A549 (cell line): ENCODE measurements at regions not wholly inside any gene's neighbourhood (a gene's known extent, or its start where the extent isn't known, plus 50 kb on each side); places are given as distances from the start of the nearest gene placed in this dataset.

Experiments used
- ATAC-seq, 2 experiments: fragments of 200-7000 bp in 1 of 2; fragments of >200 bp in 1 of 2; cut with Nextera tagmentation in 1 of 2; cut with Tn5 transposase in 1 of 2; 3 replicates each; pipeline versions ENCODE4 v1.8.0 to v1.9.1; 2018 to 2020; ENCODE audit warnings: mild to moderate bottlenecking in 1 of 2, moderate library complexity in 1 of 2
- CTCF ChIA-PET: fragments of 300-600 bp; sonication (Branson Sonifier 250); formaldehyde crosslinking; extraction: SDS; loops from one replicate; lab custom pipeline; 2021; ENCODE audit warnings: antibody characterized with exemption, inconsistent platforms; lab: Yijun Ruan, JAX
- POLR2A ChIA-PET: fragments of 350-600 bp; formaldehyde crosslinking; extraction: SDS; loops from one replicate; lab custom pipeline; 2021; ENCODE audit warnings: antibody characterized with exemption, inconsistent platforms; lab: Yijun Ruan, JAX
- DNase-seq, 2 experiments: peaks; one replicate each; pipeline versions ENCODE4 v3.0.0 to v3.0.0-alpha.2; 2011 to 2016; ENCODE audit warnings: low read depth in 1 of 2, low spot score in 1 of 2
- FAIRE-seq: peaks from 2 replicates; lab custom pipeline; 2011; peaks lifted over from hg19 to GRCh38; lab: Jason Lieb, UNC
- H3K27ac ChIP-seq, 2 experiments: fragments of >200 bp; sonication (Bioruptor Twin); formaldehyde crosslinking; 3 replicates each; pipeline ENCODE4 v1.5.1; 2016 to 2017
- H3K4me1 ChIP-seq: fragments of >200 bp; sonication (Bioruptor Twin); formaldehyde crosslinking; 3 replicates; pipeline ENCODE4 v1.6.1; 2016
- H3K4me2 ChIP-seq: fragments of >200 bp; sonication (Bioruptor Twin); formaldehyde crosslinking; 3 replicates; pipeline ENCODE4 v1.6.1; 2016
- H3K4me3 ChIP-seq: fragments of >200 bp; sonication (Bioruptor Twin); formaldehyde crosslinking; 3 replicates; pipeline ENCODE4 v1.5.1; 2016
- H3K9me3 ChIP-seq: fragments of >200 bp; sonication (Bioruptor Twin); formaldehyde crosslinking; 3 replicates; pipeline ENCODE4 v1.6.1; 2016
- ATOH8 ChIP-seq: fragments of 250-450 bp; sonication (Bioruptor Pico); IDR thresholded peaks from 2 replicates; pipeline ENCODE4 v1.5.0; 2020; ENCODE audit warnings: low read depth, mild to moderate bottlenecking, moderate library complexity
- CBX2 ChIP-seq: fragments of 200-600 bp; sonication (generic); IDR thresholded peaks from 2 replicates; pipeline ENCODE4 v1.6.1; 2016; ENCODE audit warnings: low read depth, mild to moderate bottlenecking, borderline replicate concordance
- CEBPB ChIP-seq, 2 experiments: fragments of >200 bp in 1 of 2; sonication (Bioruptor Twin) in 1 of 2; formaldehyde crosslinking in 1 of 2; IDR thresholded peaks; 2 replicates each; pipeline ENCODE4 v1.6.1; 2012 to 2016
- CHD2 ChIP-seq: fragments of 150-350 bp; IDR thresholded peaks from 2 replicates; pipeline ENCODE4 v1.6.1; 2014; ENCODE audit warnings: low read length; ENCODE audit not compliant: partially characterized antibody
- EHF ChIP-seq: fragments of 250-450 bp; sonication (Bioruptor Pico); IDR thresholded peaks from 2 replicates; pipeline ENCODE4 v1.5.0; 2020; ENCODE audit warnings: mild to moderate bottlenecking
- EHMT2 ChIP-seq: fragments of 200-600 bp; sonication (generic); IDR thresholded peaks from 2 replicates; pipeline ENCODE4 v1.6.1; 2016; ENCODE audit warnings: antibody characterized with exemption, low read depth, mild to moderate bottlenecking, moderate library complexity
- ELK1 ChIP-seq: fragments of 150-350 bp; IDR thresholded peaks from 2 replicates; pipeline ENCODE4 v1.6.1; 2014; ENCODE audit warnings: low read depth, mild to moderate bottlenecking, low read length
- ESRRA ChIP-seq: fragments of 150-350 bp; IDR thresholded peaks from 2 replicates; pipeline ENCODE4 v1.6.1; 2014; ENCODE audit warnings: mild to moderate bottlenecking, low read length, borderline replicate concordance
- HEYL ChIP-seq: fragments of 250-450 bp; sonication (Bioruptor Pico); IDR thresholded peaks from 2 replicates; pipeline ENCODE4 v1.8.0; 2021; ENCODE audit warnings: mild to moderate bottlenecking, moderate library complexity
- HOXA7 ChIP-seq: fragments of 250-450 bp; sonication (Bioruptor Pico); IDR thresholded peaks from 2 replicates; pipeline ENCODE4 v1.5.0; 2020; ENCODE audit warnings: mild to moderate bottlenecking, moderate library complexity
- HOXB5 ChIP-seq: fragments of 250-450 bp; sonication (Bioruptor Pico); IDR thresholded peaks from 2 replicates; pipeline ENCODE4 v1.5.0; 2020; ENCODE audit warnings: mild to moderate bottlenecking, moderate library complexity
- JUN ChIP-seq, 2 experiments: fragments of >200 bp; sonication (Bioruptor Twin); formaldehyde crosslinking; IDR thresholded peaks; 2 replicates in 1 of 2; 3 replicates in 1 of 2; pipeline ENCODE4 v1.6.1; 2016 to 2017
- JUNB ChIP-seq: fragments of >200 bp; sonication (Bioruptor Twin); formaldehyde crosslinking; IDR thresholded peaks from 2 replicates; pipeline ENCODE4 v1.6.1; 2016
- KDM1A ChIP-seq: fragments of 200-600 bp; sonication (generic); IDR thresholded peaks from 2 replicates; pipeline ENCODE4 v1.6.1; 2016; ENCODE audit warnings: low read depth, mild to moderate bottlenecking
- KDM5A ChIP-seq: fragments of 200-600 bp; sonication (generic); IDR thresholded peaks from 2 replicates; pipeline ENCODE4 v1.6.1; 2016; ENCODE audit warnings: antibody characterized with exemption, mild to moderate bottlenecking
- MAFK ChIP-seq: fragments of 450-650 bp; IDR thresholded peaks from 2 replicates; pipeline ENCODE4 v1.6.1; 2014; ENCODE audit not compliant: partially characterized antibody
- REST ChIP-seq: fragments of 200-600 bp; sonication (generic); IDR thresholded peaks from 2 replicates; pipeline ENCODE4 v1.6.1; 2016; ENCODE audit warnings: antibody characterized with exemption, mild to moderate bottlenecking, moderate library complexity
- RFX5 ChIP-seq: fragments of 450-650 bp; IDR thresholded peaks from 2 replicates; pipeline ENCODE4 v1.7.1; 2014; ENCODE audit warnings: antibody characterized with exemption, mild to moderate bottlenecking, moderate library complexity
- SMC3 ChIP-seq: fragments of >200 bp; sonication (Bioruptor Twin); formaldehyde crosslinking; IDR thresholded peaks from 3 replicates; pipeline ENCODE4 v1.6.1; 2018; ENCODE audit warnings: inconsistent platforms
- TFCP2L1 ChIP-seq: fragments of 250-450 bp; sonication (Bioruptor Pico); IDR thresholded peaks from 2 replicates; pipeline ENCODE4 v1.5.0; 2021; ENCODE audit warnings: mild to moderate bottlenecking
- ZC3H11A ChIP-seq: fragments of 450-650 bp; IDR thresholded peaks from 2 replicates; pipeline ENCODE4 v1.6.1; 2014; ENCODE audit warnings: antibody characterized with exemption, mild to moderate bottlenecking
- ZSCAN20 ChIP-seq: fragments of 250-450 bp; sonication (Bioruptor Pico); IDR thresholded peaks from 2 replicates; pipeline ENCODE4 v1.8.0; 2022; ENCODE audit warnings: mild to moderate bottlenecking, moderate library complexity
- WGBS: methylation state at CpG from one replicate; pipeline ENCODE4 v1.1.6; 2017; ENCODE audit errors: missing lambda C conversion rate; 5-methylcytosine and 5-hydroxymethylcytosine counted together
- TF ChIP-seq, protein P1 (sequence below): fragments of >200 bp; sonication (Bioruptor Twin); formaldehyde crosslinking; IDR thresholded peaks from 3 replicates; pipeline ENCODE4 v1.5.1; 2016
- TF ChIP-seq, protein P2 (sequence below): IDR thresholded peaks from 2 replicates; pipeline ENCODE4 v1.6.1; 2012

- no peaks in the 10 kb centered on the region for H3K4me1 ChIP-seq
- ATAC-seq: no peak
- FAIRE-seq: no peak
These were observed 70.2 kb downstream of the CLDN1 start for GRCh38 chr3:190252080-190252479.

GRCh38 chr3:190249414-190249813, 72.8 kb downstream of the CLDN1 start:
- ATAC-seq: no peak
- no peak overlapping the region for H3K4me3 ChIP-seq
- H3K4me1 ChIP-seq: no peaks in the 10 kb centered on the region
- FAIRE-seq: no peak
- no peak overlapping the region for H3K4me2 ChIP-seq
- ChIA-PET CTCF (no interaction called here), POLR2A (no interaction called here)
- no peak overlapping the region for H3K27ac ChIP-seq
- no peak for DNase-seq
- TF ChIP-seq CBX2 (no peak), EHMT2 (no peak), ZSCAN20 (no peak), TFCP2L1 (no peak), SMC3 (no peak), KDM5A (no peak), RFX5 (no peak), HOXA7 (CRISPR knock-in tag) (no peak), ATOH8 (CRISPR knock-in tag) (no peak), HEYL (CRISPR knock-in tag) (no peak)
- TF ChIP-seq, protein P1, sequence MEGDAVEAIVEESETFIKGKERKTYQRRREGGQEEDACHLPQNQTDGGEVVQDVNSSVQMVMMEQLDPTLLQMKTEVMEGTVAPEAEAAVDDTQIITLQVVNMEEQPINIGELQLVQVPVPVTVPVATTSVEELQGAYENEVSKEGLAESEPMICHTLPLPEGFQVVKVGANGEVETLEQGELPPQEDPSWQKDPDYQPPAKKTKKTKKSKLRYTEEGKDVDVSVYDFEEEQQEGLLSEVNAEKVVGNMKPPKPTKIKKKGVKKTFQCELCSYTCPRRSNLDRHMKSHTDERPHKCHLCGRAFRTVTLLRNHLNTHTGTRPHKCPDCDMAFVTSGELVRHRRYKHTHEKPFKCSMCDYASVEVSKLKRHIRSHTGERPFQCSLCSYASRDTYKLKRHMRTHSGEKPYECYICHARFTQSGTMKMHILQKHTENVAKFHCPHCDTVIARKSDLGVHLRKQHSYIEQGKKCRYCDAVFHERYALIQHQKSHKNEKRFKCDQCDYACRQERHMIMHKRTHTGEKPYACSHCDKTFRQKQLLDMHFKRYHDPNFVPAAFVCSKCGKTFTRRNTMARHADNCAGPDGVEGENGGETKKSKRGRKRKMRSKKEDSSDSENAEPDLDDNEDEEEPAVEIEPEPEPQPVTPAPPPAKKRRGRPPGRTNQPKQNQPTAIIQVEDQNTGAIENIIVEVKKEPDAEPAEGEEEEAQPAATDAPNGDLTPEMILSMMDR: no peak
- 94% methylated on average over 2 of the region's 2 CpGs for WGBS
- H3K9me3 ChIP-seq: peaks cover 2% of the 10 kb centered on the region; the same call in 1 of the 3 replicates

More at GRCh38 chr3:190252080-190252479, 70.2 kb downstream of the CLDN1 start:
- H3K4me2 ChIP-seq: no peak overlapping the region
- no peak for DNase-seq
- 96% methylated on average over 1 of the region's 1 CpG for WGBS
- H3K27ac ChIP-seq: no peak overlapping the region
- ChIA-PET POLR2A (no interaction called here), CTCF (no interaction called here)
- TF ChIP-seq TFCP2L1 (no peak), CHD2 (no peak), CEBPB (IDR thresholded peaks at IDR 0.05) (0 out of 4 replicates have a peak, but pooled peaks of 1 of the 2 experiments have one; percentile 37)
- no peaks in the 10 kb centered on the region for H3K9me3 ChIP-seq
- H3K4me3 ChIP-seq: no peak overlapping the region

- ChIA-PET POLR2A (no interaction called here), CTCF (no interaction called here)
- no peak overlapping the region for H3K4me3 ChIP-seq
- H3K27ac ChIP-seq: no peak overlapping the region
- DNase-seq (no peak), FAIRE-seq (no peak), ATAC-seq (no peak)
- no peak overlapping the region for H3K4me2 ChIP-seq
- no peaks in the 10 kb centered on the region for H3K4me1 ChIP-seq
- TF ChIP-seq EHF (CRISPR knock-in tag): no peak
- WGBS: 52% methylated on average over 2 of the region's 2 CpGs
- H3K9me3 ChIP-seq: peaks cover 8% of the 10 kb centered on the region; the same call in 2 of the 3 replicates
These were observed 80.1 kb downstream of the CLDN1 start for GRCh38 chr3:190242147-190242546.

GRCh38 chr3:190239325-190239724, 82.9 kb downstream of the CLDN1 start:
- Histone ChIP-seq H3K9me3 (peaks cover 6% of the 10 kb centered on the region; the same call in 2 of the 3 replicates), H3K4me2 (no peak overlapping the region), H3K4me1 (no peaks in the 10 kb centered on the region), H3K4me3 (no peak overlapping the region), H3K27ac (no peak overlapping the region)
- FAIRE-seq (no peak), DNase-seq (no peak), ATAC-seq (no peak)
- ChIA-PET POLR2A (no interaction called here), CTCF (interaction anchor here (0.9 to 2.0 kb wide), 3 partner anchors 83 to 205 kb away, joined by 3 to 6 read pairs (median 3); partner anchors contain the start of gene CLDN1)
- WGBS: 100% methylated on average over 1 of the region's 2 CpGs
- TF ChIP-seq SMC3 (no peak), JUN (IDR thresholded peaks at IDR 0.05) (no peak), KDM1A (no peak), EHF (CRISPR knock-in tag) (no peak), REST (no peak), ELK1 (no peak), KDM5A (no peak), ZC3H11A (no peak), ESRRA (no peak), MAFK (no peak), HOXB5 (CRISPR knock-in tag) (no peak), CBX2 (no peak), JUNB (no peak), ZSCAN20 (no peak)
- TF ChIP-seq, protein P2, sequence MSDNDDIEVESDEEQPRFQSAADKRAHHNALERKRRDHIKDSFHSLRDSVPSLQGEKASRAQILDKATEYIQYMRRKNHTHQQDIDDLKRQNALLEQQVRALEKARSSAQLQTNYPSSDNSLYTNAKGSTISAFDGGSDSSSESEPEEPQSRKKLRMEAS: no peak
